Kidney glomerular epithelial cell (primary cell): ENCODE measurements at regions not wholly inside any gene's neighbourhood (a gene's known extent, or its start where the extent isn't known, plus 50 kb on each side); places are given as distances from the start of the nearest gene placed in this dataset.

Experiments
- DNase-seq: peaks from one replicate; lab custom pipeline; 2025; lab: John Stamatoyannopoulos, UW

DNA sequence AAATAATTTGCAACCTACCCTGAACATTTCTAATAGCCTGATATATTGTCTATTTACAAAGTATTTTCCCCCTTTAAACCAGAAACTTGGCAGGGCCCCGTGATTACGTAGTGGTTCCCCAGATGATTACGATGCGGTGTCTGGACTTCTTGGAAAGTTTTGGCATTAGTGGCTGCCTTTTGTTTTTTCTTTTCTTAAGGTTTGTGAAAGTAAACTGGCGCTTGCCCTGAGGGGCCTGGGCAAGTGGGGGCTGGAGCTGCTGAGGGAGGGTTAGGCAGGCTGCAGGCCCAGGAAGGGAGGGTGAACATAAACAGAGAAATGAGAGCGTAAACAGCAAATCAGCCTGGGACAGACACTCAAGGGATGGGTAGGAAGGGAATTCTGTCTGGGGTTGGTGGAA lies 123.6 kb upstream of the MSX1 start:
- DNase-seq = no peak

DNA sequence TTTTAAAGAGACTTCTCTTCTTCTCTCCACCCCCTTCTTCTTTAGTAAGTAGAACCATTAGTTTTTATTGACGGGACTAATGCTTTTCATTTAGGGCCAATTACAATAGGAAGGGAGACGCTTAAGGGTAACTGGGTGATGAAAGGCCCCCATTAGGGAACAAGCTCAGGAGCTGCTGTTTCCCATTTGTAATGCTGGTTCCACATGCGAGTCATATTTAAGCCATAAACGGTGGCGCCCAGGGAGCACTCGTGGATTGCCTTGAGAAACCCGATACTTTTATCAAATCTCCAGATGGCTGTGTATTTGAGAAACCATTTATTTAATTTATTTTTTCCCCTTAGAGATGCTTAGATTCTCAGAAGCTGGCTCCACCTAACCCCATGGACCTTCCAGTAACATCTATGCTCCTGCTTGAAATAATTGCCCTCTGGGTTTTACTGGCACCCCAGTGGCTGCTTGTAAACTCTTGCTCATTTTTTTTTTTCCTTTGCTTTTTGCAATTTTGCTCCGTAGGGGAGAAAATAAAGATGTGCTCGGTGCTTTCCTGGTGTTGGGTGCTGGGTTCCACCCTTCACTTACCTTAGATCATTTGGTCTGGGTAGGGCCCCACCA lies 124.2 kb upstream of the MSX1 start:
- DNase-seq = no peak

DNA sequence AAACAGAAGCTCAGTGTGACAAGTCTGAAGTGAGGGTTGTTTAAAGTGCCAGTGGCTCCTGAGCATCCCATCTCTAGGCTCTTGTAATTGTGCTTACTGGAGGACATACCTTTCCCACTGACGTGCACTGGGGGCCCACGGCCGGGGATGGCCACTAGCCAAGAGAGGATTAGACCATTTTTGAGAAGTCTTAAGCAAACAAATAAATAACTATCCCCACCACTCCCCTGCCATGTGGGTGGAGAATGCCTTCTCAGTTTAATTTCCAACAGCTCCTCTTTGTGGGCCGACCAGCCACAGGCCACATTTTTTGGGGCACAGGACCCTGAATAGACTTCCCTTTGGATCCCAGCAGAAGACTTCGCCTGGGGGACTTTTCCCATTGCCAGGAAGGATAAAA lies 125.0 kb upstream of the MSX1 start:
- no peak for DNase-seq

GRCh38 chr4:4733663-4734062 lies 125.8 kb upstream of the MSX1 start:
- DNase-seq = no peak

DNA sequence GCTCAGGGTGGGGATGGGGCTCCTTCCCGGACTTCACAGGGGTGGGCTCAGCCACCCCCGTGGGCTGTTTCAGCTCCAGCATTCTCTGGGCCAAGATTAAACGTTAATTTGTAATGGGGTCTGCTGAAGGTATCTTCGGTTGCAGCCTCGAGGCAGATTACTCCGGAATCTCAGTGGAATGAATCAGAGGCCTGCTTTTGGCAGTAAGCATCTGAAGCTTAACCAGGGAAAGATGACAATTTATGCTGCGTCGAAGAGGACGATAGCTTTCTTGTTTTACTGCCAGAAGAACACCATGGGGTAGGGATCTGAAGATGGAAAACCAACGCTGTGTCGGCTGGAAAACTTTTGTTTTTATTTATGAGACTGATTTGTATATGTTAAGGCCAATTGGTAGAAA lies 129.2 kb upstream of the MSX1 start:
- DNase-seq = no peak

DNA sequence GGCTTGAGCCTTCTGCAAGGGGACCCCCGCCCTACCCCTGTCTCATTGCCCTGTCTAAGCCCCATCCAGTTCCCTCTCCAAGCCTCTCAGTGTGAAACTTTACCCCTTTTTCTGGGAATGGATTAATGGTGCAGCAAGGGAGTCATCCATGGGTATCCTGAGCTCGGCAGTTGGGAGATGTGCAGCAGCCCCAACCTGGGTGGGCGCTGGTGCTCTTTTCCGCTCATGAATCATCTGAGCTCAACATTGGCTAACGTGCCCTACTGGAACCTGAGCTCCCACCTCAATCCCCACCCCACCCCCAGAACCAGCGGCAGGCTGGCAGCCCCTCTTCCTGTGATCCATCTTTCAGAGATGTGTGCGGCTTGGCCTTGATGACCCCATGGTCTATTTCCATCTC lies 130.3 kb upstream of the MSX1 start:
- DNase-seq = no peak

- no peak for DNase-seq
Observed at GRCh38 chr4:4727536-4727935, 131.9 kb upstream of the MSX1 start.

DNA sequence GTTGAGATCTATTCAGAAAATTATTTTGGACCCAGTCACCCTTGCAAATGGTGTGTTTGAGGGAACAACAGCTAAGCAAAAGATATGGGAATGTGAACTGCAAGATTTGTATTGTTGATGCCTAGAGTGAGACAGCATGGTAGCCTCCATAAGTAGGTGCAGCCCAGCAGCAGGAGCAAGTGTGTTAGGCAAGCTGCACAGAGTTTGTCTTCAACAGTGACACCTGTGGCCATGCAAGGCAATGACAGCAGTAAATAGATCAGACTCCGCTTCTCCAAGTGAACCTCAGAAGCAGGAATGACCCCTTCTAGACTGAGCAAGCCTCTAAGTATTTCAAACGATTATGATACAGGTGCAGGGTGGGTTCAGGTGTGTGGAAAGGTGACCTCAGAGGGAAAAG lies 133.4 kb upstream of the MSX1 start:
- no peak for DNase-seq

DNA sequence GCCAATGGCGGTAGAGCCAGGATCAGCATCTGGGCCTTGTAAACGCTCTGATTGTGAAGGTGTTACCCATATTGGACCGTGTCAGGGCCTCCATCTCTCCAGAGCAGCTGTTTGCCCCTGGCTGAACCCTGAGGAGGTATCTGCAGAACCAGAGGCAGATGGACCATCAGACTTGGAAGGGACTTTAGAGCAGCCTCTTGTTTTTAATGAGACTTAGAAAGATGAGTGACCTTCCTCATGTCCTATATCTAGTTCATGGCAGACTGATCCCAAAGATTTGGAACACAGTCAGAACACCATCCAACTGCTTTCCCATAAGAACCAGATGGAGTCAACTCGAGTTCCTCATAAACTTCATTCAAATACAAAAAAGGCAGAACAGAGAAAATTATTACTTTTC lies 135.1 kb upstream of the MSX1 start:
- no peak for DNase-seq

DNA sequence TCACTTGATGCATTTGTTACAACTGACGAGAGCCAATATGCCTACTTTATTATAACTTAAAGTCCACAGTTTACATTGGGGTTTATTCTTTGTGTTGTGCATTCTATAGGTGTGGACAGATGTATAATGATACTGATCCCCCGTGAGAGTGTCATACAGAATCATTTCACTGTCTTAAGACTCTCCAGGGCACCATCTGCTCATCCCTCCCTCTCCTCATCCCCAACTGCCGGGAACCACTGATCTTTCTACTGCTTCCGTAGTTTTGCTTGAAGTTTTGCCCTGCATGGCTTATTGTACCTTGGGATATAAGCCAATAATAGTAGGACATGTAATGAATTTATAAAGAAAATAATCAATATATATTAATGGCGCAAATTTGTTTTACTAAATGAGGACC lies 137.8 kb upstream of the MSX1 start:
- no peak for DNase-seq

DNA sequence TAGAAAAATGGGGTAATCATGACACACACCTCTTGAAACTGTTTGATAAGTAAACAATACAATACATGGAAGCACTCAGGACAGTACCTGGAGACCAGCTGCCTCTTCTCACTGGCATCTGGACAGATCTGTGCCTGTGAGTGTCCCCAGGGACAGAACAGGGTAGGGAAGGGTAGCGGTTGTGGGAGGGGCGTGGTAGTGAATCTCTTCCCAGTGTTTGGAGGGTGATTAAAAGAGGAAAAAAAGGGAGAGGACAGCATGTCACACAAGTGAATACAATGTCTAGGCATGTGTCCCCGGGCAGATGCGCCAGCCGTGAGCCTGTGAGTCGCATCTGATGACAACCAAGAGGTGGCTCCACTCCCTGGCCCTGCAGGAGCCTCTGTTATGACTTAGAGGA lies 138.8 kb upstream of the MSX1 start:
- no peak for DNase-seq

- no peak for DNase-seq
Observed at GRCh38 chr4:4719436-4719835, 140.0 kb upstream of the MSX1 start.

DNA sequence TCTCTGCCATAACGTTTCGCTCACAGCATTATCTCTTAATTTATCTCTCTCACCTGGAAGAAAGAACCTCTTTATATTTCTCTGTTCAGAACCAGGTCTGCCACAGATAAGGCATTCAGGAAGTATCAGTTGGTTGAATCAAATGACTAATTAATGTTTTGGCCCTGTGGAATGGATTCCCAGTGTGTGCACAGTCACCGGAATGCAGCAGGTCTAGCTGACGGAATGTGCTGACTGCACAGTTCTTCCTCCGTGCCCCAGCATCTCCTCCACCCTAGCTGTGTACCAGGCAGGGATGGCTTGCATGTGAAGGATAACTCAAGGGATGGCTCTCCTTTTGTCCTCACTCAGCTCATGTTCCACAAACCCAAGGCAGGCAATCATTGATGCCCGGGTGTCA lies 141.8 kb upstream of the MSX1 start:
- peak; percentile 43 for DNase-seq

DNA sequence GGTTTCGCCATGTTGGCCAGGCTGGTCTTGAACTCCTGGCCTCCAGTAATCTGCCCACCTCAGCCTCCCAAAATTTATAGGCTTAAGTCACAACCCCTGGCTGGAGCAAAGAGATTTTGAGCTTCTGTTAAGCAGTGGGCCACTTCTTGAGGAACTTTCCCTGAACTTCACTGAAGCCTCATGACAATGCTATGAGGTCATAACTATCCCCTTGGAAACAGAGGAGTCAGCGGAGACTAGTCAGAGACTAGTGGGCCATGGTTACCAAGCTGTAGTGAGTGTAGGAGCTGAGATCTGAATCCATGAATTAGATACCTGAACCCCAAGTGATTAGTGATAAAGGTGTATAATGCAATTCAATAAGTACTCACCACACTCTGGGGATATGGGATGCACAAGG lies 145.1 kb upstream of the MSX1 start:
- DNase-seq = no peak

GRCh38 chr4:4712800-4713528 lies 146.5 kb upstream of the MSX1 start:
- no peak for DNase-seq

DNA sequence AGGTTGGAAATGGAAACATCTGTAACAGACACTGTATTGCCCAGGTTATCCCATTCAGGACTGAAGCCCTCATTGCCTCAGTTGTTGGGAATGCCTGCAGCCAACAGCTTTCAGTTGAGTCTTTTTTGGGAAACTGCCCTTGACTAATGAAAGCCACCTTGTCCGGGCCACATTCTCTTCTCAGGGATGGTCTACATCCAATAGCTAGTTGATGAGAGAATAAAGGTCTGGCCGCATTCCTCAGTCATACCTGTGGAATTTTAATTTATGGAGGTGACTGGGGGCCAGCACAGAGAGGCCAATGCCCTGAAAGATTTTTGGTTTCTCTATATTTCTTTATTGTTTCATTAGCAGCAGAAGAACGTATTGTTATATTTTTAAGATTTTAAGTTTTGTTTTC lies 147.6 kb upstream of the MSX1 start:
- DNase-seq = no peak

DNA sequence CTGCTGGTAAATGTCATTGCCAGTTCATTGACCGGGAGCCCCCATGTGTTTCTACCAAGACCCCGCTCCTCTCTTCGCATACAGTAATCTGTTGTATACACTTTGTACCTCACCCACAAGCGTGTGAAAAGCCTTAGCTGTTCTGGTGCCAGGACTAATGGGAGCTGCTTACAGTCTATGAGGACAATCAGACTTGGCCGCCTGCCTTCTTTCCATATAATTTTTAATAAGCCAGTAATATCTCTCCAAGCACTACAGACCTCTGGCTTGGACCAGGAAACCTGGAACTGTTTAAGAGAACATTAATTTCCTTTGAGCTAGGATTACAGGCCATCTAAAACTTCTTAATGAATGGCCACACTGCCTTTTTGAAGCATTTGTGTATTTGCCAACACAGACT lies 149.7 kb upstream of the MSX1 start:
- no peak for DNase-seq

DNA sequence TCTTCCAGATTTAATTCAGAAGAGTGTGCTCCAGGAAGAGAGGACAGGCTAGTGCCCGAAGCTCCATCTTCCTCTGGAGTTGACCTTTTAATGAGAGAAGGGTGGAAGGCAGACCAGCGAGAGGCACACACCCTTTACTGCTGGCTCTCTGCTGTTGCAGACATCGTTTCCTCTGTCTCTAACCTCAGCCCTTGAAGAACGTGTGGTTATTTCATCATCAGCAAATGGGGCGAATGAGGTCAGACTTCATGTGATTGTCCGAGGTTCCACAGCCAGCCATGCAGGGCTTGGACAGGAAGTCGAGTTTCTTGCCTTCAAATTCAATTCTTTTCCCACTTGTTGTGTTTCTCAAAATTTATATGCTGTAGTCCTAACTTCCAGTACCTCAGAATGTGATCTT lies 155.2 kb upstream of the MSX1 start:
- DNase-seq = no peak

DNA sequence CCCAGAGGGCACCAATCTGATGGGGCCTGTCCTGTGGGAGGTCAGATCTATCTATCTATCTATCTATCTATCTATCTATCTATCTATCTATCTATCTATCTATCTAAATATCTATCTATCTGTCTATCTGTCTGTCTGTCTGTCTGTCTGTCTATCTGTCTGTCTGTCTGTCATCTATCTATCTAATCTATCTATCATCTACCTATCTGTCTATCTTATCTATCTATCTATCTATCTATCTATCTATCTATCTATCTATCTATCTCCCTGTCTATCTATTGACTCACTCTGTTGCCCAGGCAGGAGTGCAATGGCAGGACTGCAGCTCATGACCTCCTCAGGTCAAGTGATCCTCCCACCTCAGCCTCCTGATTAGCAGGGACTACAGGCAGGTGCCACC lies 155.7 kb upstream of the STX18 start:
- no peak for DNase-seq

DNA sequence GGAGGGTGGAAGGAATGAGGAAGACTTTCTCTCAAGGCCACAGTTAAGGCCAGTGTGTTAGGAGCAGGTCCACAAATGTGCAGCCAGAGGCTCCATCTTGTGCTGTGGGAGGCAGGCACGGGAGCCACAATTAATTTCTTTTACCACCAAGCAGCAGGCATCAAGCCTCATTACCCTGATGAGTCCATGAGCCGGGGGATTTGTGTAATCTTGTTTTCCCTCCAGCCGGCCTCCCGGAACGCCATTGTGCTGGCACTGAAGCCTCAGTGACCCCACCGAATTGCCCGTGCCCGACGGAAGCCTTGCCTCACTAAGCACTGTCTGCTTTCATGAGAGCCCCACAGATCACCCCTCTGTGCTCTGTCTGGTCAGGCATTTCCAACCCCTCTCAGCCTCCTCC lies 154.7 kb upstream of the STX18 start:
- DNase-seq = no peak

- DNase-seq = no peak
Observed at GRCh38 chr4:4695497-4695896, 153.6 kb upstream of the STX18 start.

DNA sequence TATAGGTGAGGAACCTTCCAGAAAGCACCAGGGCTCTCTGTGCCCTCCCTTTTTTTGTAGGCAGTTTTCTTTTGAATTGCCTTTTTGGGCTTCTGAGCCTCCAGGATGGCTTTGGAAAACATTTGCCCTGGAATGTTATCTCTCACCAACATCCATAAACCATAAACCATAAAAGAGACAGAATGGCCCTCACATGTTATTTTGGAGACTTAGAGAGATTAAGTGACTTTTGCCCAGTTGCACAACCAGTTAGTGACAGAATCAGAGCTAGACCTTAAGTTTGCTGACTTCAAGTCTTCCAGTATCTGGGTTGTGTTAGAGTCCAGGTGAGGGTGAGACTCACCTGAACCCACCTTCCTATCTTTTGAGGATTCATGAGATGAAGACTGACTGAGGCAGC lies 153.0 kb upstream of the STX18 start:
- no peak for DNase-seq

DNA sequence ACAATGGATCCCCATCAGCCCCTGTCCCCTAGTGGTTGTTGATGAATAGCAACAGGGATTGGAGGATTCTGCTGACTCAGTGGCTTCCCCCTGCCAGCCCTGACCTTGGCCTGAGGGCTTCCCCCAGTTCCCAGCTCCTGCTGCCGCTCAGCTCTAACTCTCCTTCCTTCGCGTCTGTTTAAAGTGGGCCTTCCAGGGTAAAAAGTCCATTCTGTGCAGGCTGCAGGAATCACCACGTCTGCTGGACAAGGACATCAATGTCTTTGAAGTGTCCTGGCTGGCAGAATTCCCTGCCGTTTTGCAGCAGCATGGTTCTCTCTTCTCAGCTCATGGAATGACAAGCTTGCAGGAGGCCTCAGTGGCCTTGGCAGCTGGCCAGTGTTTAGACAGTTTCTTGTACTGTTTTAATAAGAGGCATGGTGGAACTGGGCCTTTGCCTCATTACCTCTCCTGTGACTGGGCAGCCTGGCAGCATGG lies 152.5 kb upstream of the STX18 start:
- no peak for DNase-seq

DNA sequence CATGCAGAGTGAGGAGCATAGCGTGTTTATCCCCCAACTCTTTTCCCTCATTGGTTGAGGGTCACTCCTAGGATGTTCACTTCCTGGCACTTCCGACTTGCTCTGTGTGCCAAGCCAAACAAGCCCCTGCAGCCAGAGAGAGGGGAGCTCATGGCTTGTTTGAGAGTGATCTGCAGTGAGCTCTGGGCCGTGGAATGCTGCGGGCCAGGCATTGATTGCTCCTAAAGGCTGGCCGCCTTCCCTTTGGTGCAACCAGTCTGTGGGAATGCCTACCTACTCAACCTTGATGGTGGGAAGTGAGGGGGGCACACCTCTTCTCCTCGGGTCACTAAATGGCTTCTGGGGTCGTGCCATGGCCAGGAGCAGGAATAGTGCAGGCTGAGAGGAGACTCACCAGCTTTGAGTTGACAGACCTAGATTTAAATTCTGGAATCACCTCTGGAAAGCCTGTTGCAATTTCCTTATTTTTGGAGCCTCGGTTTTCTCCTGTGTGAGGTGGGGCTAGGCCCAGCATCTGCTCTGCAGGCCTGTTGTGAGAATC lies 152.0 kb upstream of the STX18 start:
- DNase-seq = no peak
